Dendritic cell treated with granulocyte-macrophage colony-stimulating factor and Interleukin-4, amounts not matched to agents 40 ng/mL and 50 ng/mL, for 4 days (primary cell): ENCODE measurements at regions not wholly inside any gene's neighbourhood (a gene's known extent, or its start where the extent isn't known, plus 50 kb on each side); places are given as distances from the start of the nearest gene placed in this dataset.
"Not testable (repeated sequence)": the region's sequence is repeated elsewhere in the genome, so short reads cannot be mapped to it uniquely, and the experiment has no call there.

Experiments used
- H3K27ac Mint-ChIP-seq: one replicate; pipeline ENCODE4 v1.8.0; 2022; ENCODE audit warnings: mild to moderate bottlenecking, mixed read lengths
- H3K27me3 Mint-ChIP-seq: one replicate; pipeline ENCODE4 v1.8.0; 2022; ENCODE audit warnings: mild to moderate bottlenecking, mixed read lengths
- H3K36me3 Mint-ChIP-seq: one replicate; pipeline ENCODE4 v1.8.0; 2022; ENCODE audit warnings: low read depth, mixed read lengths
- H3K4me1 Mint-ChIP-seq: one replicate; pipeline ENCODE4 v1.8.0; 2022; ENCODE audit warnings: low read depth, mixed read lengths
- H3K4me3 Mint-ChIP-seq: one replicate; pipeline ENCODE4 v1.8.0; 2022; ENCODE audit warnings: mild to moderate bottlenecking, moderate library complexity, mixed read lengths
- H3K9me3 Mint-ChIP-seq: one replicate; pipeline ENCODE4 v1.8.0; 2022; ENCODE audit warnings: mixed read lengths
- intact Hi-C: fragments of 100-400 bp; cut with micrococcal nuclease; formaldehyde crosslinking; loops from one replicate; pipeline ENCODE4 v1.15.0; 2022

DNA sequence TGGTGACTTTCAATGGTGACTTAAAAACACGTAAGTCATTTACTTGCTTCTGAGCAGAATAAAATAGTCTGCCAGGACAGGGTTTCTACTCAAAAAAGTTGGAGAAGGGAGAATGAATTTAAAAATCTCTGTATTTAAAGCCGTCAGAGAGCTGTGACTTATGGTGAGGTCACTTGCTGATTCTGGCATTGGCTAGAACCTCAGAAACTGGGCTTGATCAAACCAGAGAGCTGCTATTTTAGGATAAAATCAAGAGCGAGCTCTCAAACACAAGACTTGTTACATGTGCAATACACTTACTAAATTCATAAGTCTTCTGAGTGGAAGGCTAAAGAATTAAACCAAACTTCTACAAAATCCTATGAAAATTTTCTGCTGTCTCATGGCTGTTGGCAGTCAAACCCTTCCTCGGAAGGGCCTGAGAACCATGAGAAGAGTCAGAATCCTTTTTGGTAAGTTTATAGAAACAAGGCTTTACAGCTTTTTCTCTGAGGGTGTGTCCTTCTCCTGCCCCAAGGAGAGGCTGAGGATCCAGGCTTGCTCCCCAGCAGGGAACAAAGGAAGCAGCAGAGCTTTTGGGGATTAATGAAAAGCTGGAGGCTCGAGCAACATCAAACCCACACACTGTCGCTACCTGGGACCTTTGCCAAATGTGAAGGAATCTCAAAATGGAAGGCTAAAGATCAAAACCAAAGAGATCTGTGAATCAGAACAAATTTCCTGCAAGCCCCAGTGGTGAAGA is 816.4 kb downstream of the SOCS6 start:
- Mint-ChIP-seq H3K4me1 (no peaks in the 10 kb centered on the region), H3K4me3 (no peak overlapping the region), H3K9me3 (peaks cover 6% of the 10 kb centered on the region), H3K27ac (no peak overlapping the region), H3K27me3 (no peaks in the 10 kb centered on the region), H3K36me3 (no peaks in the 10 kb centered on the region)
- intact Hi-C loops = no loop called here

DNA sequence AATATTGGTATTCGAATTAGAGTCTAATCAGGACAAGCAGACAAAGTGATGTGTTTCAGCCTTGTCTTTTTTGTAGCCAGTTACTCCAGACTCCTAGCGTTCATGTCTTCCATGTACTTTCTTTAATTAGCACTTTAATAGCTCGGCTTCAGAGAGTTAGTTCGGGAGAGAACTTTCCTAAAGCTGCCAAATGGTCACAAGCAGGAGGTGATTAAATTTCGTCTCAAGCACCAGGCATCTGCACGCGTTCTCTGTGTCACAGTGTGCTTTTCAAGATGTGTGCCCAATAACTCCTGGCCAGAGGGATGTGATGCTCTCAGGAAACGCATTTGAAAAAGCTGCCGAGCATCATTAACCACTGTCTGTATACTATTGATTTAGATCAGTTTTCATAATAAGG is 790.8 kb downstream of the SOCS6 start:
- intact Hi-C loops = no loop called here
- Mint-ChIP-seq H3K27ac (no peak overlapping the region), H3K9me3 (no peaks in the 10 kb centered on the region), H3K4me3 (no peak overlapping the region), H3K36me3 (no peaks in the 10 kb centered on the region), H3K4me1 (no peaks in the 10 kb centered on the region), H3K27me3 (no peaks in the 10 kb centered on the region)

- no peak overlapping the region for H3K4me3 Mint-ChIP-seq
- intact Hi-C loops = no loop called here
- no peak overlapping the region for H3K27ac Mint-ChIP-seq
- H3K9me3 Mint-ChIP-seq = no peaks in the 10 kb centered on the region
- no peaks in the 10 kb centered on the region for H3K36me3 Mint-ChIP-seq
- H3K27me3 Mint-ChIP-seq = no peaks in the 10 kb centered on the region
- H3K4me1 Mint-ChIP-seq = no peaks in the 10 kb centered on the region
Observed at GRCh38 chr18:71077451-71077850, 788.6 kb downstream of the SOCS6 start.

- H3K36me3 Mint-ChIP-seq = no peaks in the 10 kb centered on the region
- H3K9me3 Mint-ChIP-seq = no peaks in the 10 kb centered on the region
- no peaks in the 10 kb centered on the region for H3K4me1 Mint-ChIP-seq
- no peak overlapping the region for H3K4me3 Mint-ChIP-seq
- H3K27ac Mint-ChIP-seq = no peak overlapping the region
- no peaks in the 10 kb centered on the region for H3K27me3 Mint-ChIP-seq
- intact Hi-C loops = no loop called here
Observed at GRCh38 chr18:71075147-71075546, 786.3 kb downstream of the SOCS6 start.

GRCh38 chr18:71068338-71068737 is 779.5 kb downstream of the SOCS6 start:
- no peaks in the 10 kb centered on the region for H3K4me1 Mint-ChIP-seq
- H3K9me3 Mint-ChIP-seq = no peaks in the 10 kb centered on the region
- H3K27ac Mint-ChIP-seq = no peak overlapping the region
- intact Hi-C loops = no loop called here
- H3K27me3 Mint-ChIP-seq = no peaks in the 10 kb centered on the region
- H3K4me3 Mint-ChIP-seq = no peak overlapping the region
- no peaks in the 10 kb centered on the region for H3K36me3 Mint-ChIP-seq

DNA sequence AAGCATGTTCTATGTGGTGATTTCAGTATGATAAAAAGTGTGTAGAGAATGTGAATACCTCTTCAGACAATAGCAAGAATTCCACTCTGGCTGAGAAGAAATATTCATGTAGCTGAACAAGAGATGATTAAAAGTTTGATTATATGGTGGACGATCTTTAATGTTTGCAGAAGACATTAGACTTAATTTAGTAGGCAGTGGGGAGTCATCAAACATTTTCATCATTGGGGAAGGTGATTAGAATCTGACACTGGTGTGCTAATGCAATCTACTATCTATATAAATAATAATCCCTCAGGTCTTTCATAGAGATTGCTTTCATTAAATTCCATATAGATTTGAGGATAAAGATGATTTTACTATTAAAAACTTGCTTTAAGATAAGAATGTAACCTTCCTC is 761.0 kb downstream of the SOCS6 start:
- H3K4me1 Mint-ChIP-seq = no peaks in the 10 kb centered on the region
- no peaks in the 10 kb centered on the region for H3K27me3 Mint-ChIP-seq
- intact Hi-C loops = no loop called here
- H3K27ac Mint-ChIP-seq = no peak overlapping the region
- H3K36me3 Mint-ChIP-seq = no peaks in the 10 kb centered on the region
- peaks cover 6% of the 10 kb centered on the region for H3K9me3 Mint-ChIP-seq
- H3K4me3 Mint-ChIP-seq = no peak overlapping the region

DNA sequence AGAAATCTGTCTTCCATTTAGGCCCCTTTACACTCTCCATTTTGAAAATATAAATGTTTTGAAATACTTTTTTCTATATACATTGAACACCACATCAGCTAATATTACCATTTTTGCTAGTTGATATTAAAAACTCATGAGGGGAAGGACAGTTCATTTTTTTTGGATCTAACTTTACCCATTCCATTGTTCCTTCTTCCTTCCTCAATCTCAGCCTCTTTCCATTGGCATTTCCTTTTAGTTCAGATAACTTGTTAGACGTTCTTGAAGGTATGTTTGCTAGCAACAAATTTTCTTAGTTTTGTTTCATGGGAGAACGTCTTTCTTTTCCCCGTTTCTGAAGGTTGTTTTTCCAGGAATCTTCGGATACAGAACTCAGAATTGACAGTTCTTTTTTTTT is 759.0 kb downstream of the SOCS6 start:
- H3K4me1 Mint-ChIP-seq = no peaks in the 10 kb centered on the region
- no peak overlapping the region for H3K27ac Mint-ChIP-seq
- no peaks in the 10 kb centered on the region for H3K36me3 Mint-ChIP-seq
- intact Hi-C loops = no loop called here
- H3K4me3 Mint-ChIP-seq = no peak overlapping the region
- H3K9me3 Mint-ChIP-seq = peaks cover 5% of the 10 kb centered on the region
- no peaks in the 10 kb centered on the region for H3K27me3 Mint-ChIP-seq

GRCh38 chr18:71045331-71046065 is 756.7 kb downstream of the SOCS6 start:
- no peaks in the 10 kb centered on the region for H3K4me1 Mint-ChIP-seq
- H3K27ac Mint-ChIP-seq = no peak overlapping the region
- no peaks in the 10 kb centered on the region for H3K27me3 Mint-ChIP-seq
- H3K9me3 Mint-ChIP-seq = no peaks in the 10 kb centered on the region
- no peaks in the 10 kb centered on the region for H3K36me3 Mint-ChIP-seq
- intact Hi-C loops = loop anchor here (2.0 kb wide), 1 partner anchor 55 kb away; no protein-coding TSS in a partner anchor
- no peak overlapping the region for H3K4me3 Mint-ChIP-seq

GRCh38 chr18:71040161-71040560 is 751.3 kb downstream of the SOCS6 start:
- H3K4me3 Mint-ChIP-seq = no peak overlapping the region
- H3K27me3 Mint-ChIP-seq = no peaks in the 10 kb centered on the region
- H3K4me1 Mint-ChIP-seq = no peaks in the 10 kb centered on the region
- H3K27ac Mint-ChIP-seq = no peak overlapping the region
- no peaks in the 10 kb centered on the region for H3K36me3 Mint-ChIP-seq
- no peaks in the 10 kb centered on the region for H3K9me3 Mint-ChIP-seq
- intact Hi-C loops = no loop called here

DNA sequence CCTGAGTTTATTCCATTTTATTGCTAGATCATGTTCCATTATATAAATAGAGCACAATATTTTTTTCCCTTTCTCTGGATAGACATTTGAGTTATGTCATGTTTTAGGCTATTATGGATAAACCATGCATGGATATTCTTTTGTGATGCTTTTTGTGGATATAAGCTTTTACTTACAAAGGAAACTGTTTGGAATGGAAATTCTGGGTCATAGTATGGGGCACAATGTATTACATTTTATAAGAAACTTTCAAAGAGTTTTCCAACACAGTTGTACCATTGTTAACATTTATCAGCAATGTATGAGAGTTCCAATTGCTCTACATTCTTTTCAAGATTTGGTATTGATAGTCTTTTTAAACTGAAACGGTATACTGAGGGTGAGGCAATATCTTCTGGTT is 749.4 kb downstream of the SOCS6 start:
- Mint-ChIP-seq H3K4me1 (no peaks in the 10 kb centered on the region), H3K36me3 (no peaks in the 10 kb centered on the region), H3K4me3 (no peak overlapping the region), H3K27me3 (no peaks in the 10 kb centered on the region), H3K9me3 (no peaks in the 10 kb centered on the region), H3K27ac (no peak overlapping the region)
- intact Hi-C loops = no loop called here

DNA sequence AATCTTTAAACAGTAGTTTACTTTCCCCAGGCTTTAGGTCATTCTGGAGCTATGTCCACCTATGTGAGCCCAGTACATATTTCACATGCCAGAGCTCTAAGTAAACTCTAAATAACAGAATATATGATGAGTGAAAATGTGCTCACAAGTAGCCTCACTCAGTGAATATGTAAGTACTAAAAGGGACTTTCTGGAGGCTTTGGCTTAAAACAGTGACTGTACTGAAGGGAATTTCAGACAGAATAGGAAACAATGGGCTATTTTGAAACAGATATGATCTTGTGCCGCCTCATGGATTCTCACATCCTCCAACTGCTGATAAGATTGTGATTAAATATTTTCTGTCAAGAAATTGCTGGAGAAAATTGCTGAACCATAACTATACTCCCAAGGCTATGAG is 747.9 kb downstream of the SOCS6 start:
- no peaks in the 10 kb centered on the region for H3K4me1 Mint-ChIP-seq
- H3K4me3 Mint-ChIP-seq = no peak overlapping the region
- intact Hi-C loops = no loop called here
- no peaks in the 10 kb centered on the region for H3K36me3 Mint-ChIP-seq
- no peak overlapping the region for H3K27ac Mint-ChIP-seq
- peaks cover 12% of the 10 kb centered on the region for H3K9me3 Mint-ChIP-seq
- H3K27me3 Mint-ChIP-seq = no peaks in the 10 kb centered on the region

- H3K4me3 Mint-ChIP-seq, H3K27ac Mint-ChIP-seq, intact Hi-C loops, H3K4me1 Mint-ChIP-seq, H3K36me3 Mint-ChIP-seq, H3K27me3 Mint-ChIP-seq: not testable (repeated sequence)
- peaks cover 55% of the 10 kb centered on the region for H3K9me3 Mint-ChIP-seq
Observed at GRCh38 chr18:71031296-71032191, 742.7 kb downstream of the SOCS6 start.

GRCh38 chr18:71030085-71030484 is 741.2 kb downstream of the SOCS6 start:
- H3K4me1 Mint-ChIP-seq, H3K36me3 Mint-ChIP-seq, H3K4me3 Mint-ChIP-seq, H3K27me3 Mint-ChIP-seq, intact Hi-C loops, H3K27ac Mint-ChIP-seq: not testable (repeated sequence)
- H3K9me3 Mint-ChIP-seq = peaks cover 55% of the 10 kb centered on the region

GRCh38 chr18:71028285-71028762 is 739.5 kb downstream of the SOCS6 start:
- Mint-ChIP-seq H3K4me3 (no peak overlapping the region), H3K9me3 (peaks cover 55% of the 10 kb centered on the region), H3K27me3 (no peaks in the 10 kb centered on the region), H3K27ac (no peak overlapping the region), H3K36me3 (no peaks in the 10 kb centered on the region), H3K4me1 (no peaks in the 10 kb centered on the region)
- intact Hi-C loops = no loop called here
